Hindlimb muscle (tissue), 1 donor: ENCODE measurements at regions not wholly inside any gene's neighbourhood (a gene's known extent, or its start where the extent isn't known, plus 50 kb on each side); places are given as distances from the start of the nearest gene placed in this dataset.
"Not testable (repeated sequence)": the region's sequence is repeated elsewhere in the genome, so short reads cannot be mapped to it uniquely, and the experiment has no call there.

ENCODE experiments used
- DNase-seq: peaks from one replicate; pipeline ENCODE4 v3.0.0-alpha.2; 2013

DNA sequence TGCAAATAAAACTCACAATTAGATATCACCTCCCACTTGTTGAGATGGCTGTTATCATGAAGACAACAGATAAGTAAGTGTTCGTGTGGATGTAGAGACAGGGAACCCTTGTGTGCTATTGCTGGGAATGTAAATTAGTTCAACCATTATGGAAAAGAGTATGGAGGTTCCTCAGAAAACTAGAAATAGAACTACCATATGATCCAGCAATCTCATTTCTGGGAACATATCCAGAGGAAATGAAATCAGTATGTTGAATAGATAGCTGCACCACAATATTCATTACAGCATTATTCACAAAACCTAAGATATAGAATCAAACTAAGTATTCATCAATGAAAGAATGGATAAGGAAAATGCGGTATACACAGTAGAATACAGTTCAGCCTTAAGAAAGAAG, 418.7 kb upstream of the CNTN6 start:
- DNase-seq, result no peak

GRCh38 chr3:675846-676245, 417.0 kb upstream of the CNTN6 start:
- DNase-seq, result no peak

- no peak for DNase-seq
Observed at GRCh38 chr3:683770-684169, 409.1 kb upstream of the CNTN6 start.

DNA sequence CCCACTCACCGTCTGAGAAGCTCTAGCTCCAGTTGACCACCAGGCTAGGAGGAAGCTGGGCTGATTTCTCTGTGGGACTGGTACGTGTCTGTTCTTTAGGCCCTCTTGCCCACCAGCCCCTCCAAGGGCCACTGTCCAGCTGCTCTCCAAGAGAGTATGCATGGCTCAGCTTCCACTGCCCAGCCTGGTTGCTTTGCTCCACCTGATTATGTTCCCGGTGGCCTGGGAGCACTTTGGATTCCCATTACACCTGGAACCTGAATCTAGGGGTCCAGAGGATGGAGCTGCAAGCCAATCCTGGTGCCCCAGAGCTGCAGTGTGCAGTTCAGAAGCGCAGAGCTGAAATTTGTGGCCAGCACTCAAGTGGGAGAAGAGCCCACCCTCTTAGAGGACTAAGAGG, 402.1 kb upstream of the CNTN6 start:
- DNase-seq, result no peak

- no peak for DNase-seq
Observed at GRCh38 chr3:700514-700913, 392.3 kb upstream of the CNTN6 start.

DNA sequence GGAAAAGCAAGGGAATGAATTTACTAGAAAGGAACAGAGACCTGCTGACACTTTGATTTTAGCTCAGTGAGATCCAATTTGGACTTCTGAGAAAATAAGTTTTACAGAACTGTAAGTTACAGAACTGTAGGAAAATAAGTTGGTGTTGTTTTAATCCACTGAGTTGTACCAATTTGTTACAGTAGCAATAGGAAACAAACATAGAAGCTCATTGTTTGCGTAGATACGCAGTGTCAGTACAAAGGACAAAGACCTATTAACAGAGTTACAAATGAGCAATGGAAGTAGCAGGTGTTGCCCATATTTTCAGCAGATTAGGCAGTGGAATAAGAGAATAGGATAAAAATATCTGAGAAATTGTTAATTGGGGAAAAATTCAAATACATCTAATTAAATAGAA, 385.8 kb upstream of the CNTN6 start:
- no peak for DNase-seq

- DNase-seq, result no peak
Observed at GRCh38 chr3:713006-713621, 379.7 kb upstream of the CNTN6 start.

DNA sequence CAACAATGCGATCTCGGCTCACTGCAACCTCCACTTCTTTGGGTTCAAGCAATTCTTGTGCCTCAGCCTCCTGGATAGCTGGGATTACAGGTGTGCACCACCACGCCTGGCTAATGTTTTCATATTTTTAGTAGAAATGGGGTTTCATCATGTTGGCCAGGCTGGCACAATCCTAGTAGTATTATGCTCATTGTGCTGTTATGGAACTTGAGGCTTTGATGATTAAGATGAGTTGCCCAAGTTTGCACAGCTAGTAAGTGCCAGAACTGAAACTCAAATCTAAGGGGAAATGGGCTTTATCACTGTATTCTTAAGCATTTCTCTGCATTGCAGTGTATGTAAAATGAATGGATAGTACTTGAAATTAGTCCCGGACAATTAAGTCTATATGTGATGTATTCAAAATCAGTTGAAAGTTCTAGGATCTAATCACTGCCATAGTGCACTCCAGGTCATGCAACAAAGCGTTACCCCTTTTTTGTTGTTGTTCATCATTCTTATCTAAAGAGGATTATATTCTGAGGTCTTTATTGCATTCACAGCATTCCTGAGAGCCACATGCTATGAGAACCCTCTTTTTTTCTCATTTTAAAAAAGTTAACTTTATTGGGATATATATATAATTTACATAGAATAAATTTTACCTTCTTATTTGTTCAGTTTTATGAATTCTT, 378.7 kb upstream of the CNTN6 start:
- DNase-seq, result no peak

DNA sequence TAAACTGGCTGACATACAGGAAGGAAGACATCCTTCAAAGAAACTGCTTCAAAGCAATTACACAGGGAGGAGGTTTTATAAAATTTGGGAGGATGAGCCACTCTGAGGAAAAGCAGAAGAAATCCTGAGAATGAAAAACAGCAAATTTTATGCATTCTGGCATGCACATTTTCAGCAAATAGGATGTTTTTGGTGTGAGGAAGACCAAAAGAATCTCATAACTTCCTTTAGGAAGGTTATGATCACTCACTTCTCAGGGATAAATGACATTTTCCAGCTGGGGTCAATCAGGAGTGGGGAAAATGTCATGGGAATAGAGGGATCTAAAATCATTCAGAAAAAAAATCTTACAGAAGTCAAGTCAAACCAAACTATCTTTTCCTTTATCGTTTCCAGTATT, 371.7 kb upstream of the CNTN6 start:
- DNase-seq, result no peak

GRCh38 chr3:732326-732928, 360.4 kb upstream of the CNTN6 start:
- no peak for DNase-seq

DNA sequence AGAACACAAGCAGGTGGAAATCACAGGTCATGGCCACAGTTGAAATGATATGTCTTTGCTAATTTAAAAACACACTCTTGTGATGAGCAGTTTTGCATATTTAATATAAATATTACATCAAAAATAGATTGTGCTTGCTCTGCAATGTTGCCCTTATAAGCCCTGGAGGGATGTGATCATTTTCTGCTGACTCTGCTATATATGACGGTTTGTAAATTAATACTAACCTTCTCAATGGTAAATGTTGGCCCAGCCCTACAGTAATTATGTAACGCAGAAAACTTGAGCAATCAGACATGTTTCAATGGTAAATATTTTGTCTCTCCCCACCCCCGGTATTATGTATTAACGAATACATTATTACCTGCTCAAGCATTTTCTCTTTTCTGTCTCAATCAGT, 359.5 kb upstream of the CNTN6 start:
- DNase-seq, result no peak

DNA sequence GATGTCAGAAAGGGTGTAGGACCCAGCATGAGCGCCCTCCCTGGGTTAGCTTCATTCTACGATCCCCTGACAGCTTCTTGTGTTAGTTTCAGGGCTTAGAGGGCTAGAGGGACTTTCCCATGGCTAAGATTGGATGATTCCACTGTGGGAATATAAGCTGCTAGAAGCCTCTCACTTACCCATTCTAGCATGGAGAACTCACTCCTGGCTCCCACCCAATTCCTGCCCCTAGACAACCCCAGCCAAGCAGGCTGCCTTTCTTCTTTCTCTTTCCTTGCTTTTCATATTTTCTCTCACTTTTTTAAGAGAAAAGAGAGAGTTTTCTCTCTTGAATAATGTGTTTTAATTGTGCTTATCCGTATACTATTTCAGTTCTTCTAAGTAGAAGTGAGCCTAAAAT, 335.1 kb upstream of the CNTN6 start:
- no peak for DNase-seq

DNA sequence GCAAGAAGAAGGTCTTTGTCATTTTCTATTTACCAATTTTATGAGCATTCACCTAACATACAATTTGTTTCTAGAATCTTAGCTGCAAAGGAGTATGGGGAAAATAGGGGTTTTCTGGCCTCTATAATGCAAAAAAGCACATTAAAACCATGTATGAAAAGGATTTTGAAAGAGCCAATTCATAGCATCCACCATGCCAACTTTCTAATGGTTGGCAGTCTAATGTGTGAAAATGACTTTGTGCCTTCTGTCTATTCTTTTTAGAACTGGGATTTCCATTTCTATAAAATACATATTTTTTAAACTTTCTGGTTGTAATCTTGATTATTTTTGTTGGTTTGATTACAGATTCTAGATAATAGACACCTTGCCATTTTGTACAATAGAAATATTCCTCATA, 333.7 kb upstream of the CNTN6 start:
- no peak for DNase-seq

DNA sequence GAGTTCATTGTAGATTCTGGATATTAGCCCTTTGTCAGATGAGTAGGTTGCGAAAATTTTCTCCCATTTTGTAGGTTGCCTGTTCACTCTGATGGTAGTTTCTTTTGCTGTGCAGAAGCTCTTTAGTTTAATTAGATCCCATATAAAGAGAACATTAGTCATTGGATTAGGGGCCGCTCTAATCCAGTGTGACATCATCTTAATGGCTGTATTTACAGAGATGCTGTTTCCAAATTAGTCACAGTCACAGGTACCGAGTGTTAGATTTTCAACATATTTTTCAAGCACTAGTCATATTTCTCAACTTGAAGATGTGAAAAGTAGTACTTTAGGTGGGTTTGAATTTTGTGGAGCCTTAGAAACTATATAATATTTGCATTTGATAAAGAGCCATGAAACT, 319.4 kb upstream of the CNTN6 start:
- DNase-seq, result not testable (repeated sequence)

DNA sequence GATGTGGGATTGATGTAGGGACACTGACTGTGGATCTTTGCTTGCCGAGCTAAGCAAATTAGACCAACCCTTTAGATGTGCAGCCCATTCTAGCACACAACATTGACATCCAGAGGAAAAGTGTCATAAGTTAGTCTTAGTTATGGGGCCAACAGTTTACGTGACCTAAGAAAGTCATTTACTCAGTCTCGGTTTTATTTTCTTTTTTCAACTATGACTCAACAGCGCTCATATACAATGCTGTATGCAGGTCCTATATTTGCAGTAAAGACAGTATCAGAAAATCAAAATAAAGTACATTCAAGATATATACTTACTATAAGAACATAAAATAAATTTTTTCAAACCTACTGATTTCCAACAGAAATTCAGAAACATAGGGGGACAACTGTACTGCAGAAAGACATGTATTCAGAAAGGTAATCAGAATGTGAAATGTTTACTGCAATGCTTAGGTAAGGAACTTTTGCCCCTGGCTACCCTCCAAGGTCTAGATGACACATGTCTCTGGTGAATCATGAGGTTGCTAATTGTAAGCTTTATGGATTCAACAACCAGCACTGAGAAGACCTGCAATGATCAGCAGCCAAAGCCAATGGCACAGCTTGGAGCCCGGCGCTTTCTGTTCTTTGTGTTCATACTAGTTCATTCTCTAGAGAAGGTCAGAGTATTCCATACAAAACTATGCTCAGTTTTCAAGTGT, 317.5 kb upstream of the CNTN6 start:
- DNase-seq, result no peak

- DNase-seq, result no peak
Observed at GRCh38 chr3:780505-780904, 312.3 kb upstream of the CNTN6 start.

- DNase-seq, result no peak
Observed at GRCh38 chr3:791442-791841, 301.4 kb upstream of the CNTN6 start.

DNA sequence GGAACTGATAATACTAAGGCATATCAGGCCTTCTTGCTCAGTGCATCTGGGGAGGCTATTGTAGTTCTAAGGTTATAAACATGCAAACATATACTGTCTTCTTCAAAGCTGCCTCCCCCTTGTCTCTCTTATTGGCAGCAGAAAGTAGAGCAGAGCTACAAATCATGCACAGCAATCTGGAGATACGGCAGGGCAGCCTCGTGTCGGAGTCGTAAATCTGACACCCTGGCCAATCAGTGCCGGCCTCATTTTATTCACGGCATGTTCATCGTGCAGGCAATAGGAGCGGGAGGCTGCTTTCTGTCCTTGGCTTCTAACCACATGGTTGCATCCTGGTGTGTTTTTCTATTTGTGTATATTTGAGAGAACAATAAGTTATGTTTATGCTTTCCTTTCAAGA, 300.2 kb upstream of the CNTN6 start:
- DNase-seq, result no peak

DNA sequence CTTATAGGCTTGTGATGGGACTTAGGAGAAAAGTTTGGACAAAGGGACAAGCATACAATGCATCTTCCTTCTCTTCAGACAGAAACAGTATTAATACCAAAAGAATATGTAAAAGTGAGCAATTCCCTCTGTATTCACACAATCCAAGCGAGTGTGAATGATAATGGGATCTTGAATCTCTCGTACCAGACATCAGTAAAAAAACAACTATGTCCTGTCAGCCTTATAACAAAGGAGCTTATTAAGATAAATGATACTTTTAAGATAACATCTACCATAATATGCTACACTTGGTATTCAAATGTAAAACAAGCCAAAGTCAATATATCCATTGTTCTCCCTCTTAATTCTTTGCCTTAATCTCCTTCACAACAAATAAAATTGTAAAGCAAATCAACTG, 288.6 kb upstream of the CNTN6 start:
- DNase-seq, result no peak

GRCh38 chr3:805326-805725, 287.5 kb upstream of the CNTN6 start:
- DNase-seq, result no peak

GRCh38 chr3:806006-806405, 286.8 kb upstream of the CNTN6 start:
- no peak for DNase-seq

DNA sequence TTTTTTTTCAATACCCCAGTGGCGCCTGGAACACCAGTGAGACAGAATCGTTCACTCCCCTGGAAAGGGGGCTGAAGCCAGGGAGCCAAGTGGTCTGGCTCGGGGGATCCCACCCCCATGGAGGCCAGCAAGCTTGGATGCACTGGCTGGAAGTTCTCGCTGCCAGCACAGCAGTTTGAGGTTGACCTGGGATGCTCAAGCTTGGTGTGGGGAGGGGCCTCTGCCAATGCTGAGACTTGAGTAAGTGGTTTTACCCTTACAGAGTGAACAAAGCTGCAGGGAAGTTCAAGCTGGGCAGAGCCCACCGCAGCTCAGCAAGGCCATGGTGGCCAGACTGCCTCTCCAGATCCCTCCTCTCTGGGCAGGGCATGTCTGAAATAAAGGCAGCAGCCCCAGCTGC, 276.2 kb upstream of the CNTN6 start:
- no peak for DNase-seq

- no peak for DNase-seq
Observed at GRCh38 chr3:834679-835078, 258.1 kb upstream of the CNTN6 start.

DNA sequence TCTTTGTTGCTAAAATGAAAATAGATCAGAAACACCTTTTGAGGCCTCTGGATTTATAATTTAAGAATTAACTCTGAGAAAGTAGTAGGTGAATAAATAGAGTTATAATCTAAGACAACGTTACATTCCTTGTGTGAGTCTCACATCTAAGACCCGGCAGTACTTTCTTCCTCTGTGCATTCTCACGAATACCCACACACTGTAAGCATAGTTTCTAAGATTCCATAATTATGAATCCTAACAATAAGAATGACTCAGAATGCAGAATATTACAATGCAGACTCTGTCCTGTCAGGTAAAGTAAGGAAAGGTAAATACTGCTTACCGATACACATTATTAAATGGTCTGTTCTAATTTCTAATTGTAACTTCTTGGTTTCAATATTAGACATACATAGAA, 257.7 kb upstream of the CNTN6 start:
- no peak for DNase-seq
